LNCAP (cell line): ENCODE measurements at regions not wholly inside any gene's neighbourhood (a gene's known extent, or its start where the extent isn't known, plus 50 kb on each side); places are given as distances from the start of the nearest gene placed in this dataset.

Experiments used
- CTCF ChIP-seq: fragments of 450-650 bp; IDR thresholded peaks from 2 replicates; pipeline ENCODE4 v1.5.1; 2017; ENCODE audit warnings: mild to moderate bottlenecking

- TF ChIP-seq CTCF: no peak
Observed at GRCh38 chr9:13614060-13614459, 334.6 kb upstream of the MPDZ start.

- TF ChIP-seq CTCF: no peak
Observed at GRCh38 chr9:13613296-13613695, 333.8 kb upstream of the MPDZ start.

GRCh38 chr9:13608451-13608850, 329.0 kb upstream of the MPDZ start:
- no peak for TF ChIP-seq CTCF

- TF ChIP-seq CTCF: no peak
Observed at GRCh38 chr9:13607481-13608441, 328.3 kb upstream of the MPDZ start.

GRCh38 chr9:13606586-13606985, 327.1 kb upstream of the MPDZ start:
- TF ChIP-seq CTCF: no peak

GRCh38 chr9:13603921-13604320, 324.4 kb upstream of the MPDZ start:
- no peak for TF ChIP-seq CTCF

- TF ChIP-seq CTCF: no peak
Observed at GRCh38 chr9:13598738-13599137, 319.2 kb upstream of the MPDZ start.
